Left colon (tissue), 2 donors: ENCODE measurements at regions not wholly inside any gene's neighbourhood (a gene's known extent, or its start where the extent isn't known, plus 50 kb on each side); places are given as distances from the start of the nearest gene placed in this dataset.

Experiments
- ATAC-seq: fragments of 200-7000 bp; cut with Tn5 transposase; one replicate; pipeline ENCODE4 v1.9.1; 2020; ENCODE audit warnings: mild to moderate bottlenecking, moderate library complexity
- DNase-seq, 2 donors: peaks; one replicate each; pipeline ENCODE4 v3.0.0-alpha.2; 2020
- intact Hi-C, 2 donors: fragments of 100-400 bp; cut with DNase I in 1 of 2; cut with micrococcal nuclease in 1 of 2; formaldehyde crosslinking; loops; one replicate each; pipeline versions ENCODE4 v1.11.2 to v1.14.0; 2022; cut with DNase I, micrococcal nuclease
- donor health status: DM: no; HTN: no; CAD: no.
- donor health status: DM: yes; HTN: yes; CAD: no.

GRCh38 chr5:124650951-124651662, 95.3 kb downstream of the ZNF608 start:
- intact Hi-C loops: loop anchor here in 1 of 2 donors (5.0 kb wide), 1 partner anchor 96 kb away; the partner anchor contains the start of gene ZNF608
- ATAC-seq: no peak

GRCh38 chr5:124650147-124650561, 96.3 kb downstream of the ZNF608 start:
- intact Hi-C loops: loop anchor here in 1 of 2 donors (5.0 kb wide), 1 partner anchor 97 kb away; the partner anchor contains the start of gene ZNF608
- ATAC-seq (peak; percentile 7), DNase-seq (no peak)

More at GRCh38 chr5:124650951-124651662, 95.3 kb downstream of the ZNF608 start:
- DNase-seq: no peak

DNA sequence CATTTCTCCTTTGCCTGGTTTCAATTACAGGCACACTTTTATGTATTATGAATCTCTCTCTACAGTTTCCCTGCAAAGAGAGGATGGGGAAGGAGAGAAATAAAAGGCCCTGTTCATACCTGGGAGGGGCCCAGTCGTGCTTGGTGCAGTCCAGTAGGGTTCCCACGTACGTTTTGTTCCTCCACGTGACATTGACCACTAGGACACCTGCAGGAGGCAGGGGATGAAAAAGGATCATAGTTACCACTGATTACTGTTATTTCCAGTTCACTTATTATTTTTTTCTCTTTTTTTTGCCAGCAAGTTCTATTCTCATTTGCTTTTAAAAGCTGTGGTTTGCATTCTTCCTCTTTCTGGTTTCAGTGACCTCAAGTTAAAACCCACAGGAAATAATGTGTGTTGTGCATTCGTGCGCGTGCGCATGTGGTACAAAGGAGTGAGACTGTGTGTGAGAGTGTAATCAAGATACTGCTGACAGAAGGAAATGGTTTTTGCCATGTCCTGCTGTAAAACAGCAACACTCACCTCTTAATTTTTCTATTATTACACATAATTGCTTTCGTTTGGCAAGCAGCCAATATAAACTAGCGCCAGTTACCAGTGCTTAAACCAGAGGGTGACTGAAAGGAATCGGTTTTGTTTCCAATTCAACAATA, 96.8 kb downstream of the ZNF608 start:
- intact Hi-C loops: loop anchor here in 1 of 2 donors (5.0 kb wide), 1 partner anchor 98 kb away; the partner anchor contains the start of gene ZNF608
- DNase-seq (peak; percentile 84 to 87), ATAC-seq (peak; percentile 74)

DNA sequence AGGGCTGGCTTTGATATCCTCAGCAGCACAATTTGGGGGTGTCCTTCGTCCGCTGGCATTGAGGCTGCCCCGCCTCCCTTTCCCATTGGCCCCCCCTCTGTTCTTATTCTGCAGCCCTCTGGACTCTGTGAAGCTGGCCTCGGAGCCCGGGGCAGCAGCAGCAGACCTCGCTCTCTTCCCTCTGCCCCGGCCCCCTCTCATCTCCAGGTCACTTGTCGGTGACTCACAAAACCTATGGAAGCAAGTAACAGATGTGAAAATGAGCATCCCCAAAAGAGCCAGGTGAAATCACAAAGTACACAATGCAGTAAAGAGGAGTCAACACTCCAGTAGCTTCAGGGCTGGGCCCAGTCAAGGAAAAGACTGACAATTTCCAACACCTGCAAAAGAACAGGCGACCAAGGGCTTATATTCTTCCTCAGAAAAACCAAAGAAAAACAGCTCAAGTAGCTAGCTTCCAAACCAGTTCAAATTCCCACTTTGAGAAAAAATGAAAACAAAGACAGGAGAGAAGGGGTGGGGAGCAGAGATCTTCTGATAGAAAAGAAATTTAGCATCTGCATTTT, 97.5 kb downstream of the ZNF608 start:
- no peak for ATAC-seq
- intact Hi-C loops: no loop called here
- DNase-seq: no peak

- intact Hi-C loops: no loop called here
- DNase-seq (no peak), ATAC-seq (no peak)
Observed at GRCh38 chr5:124647352-124647751, 99.1 kb downstream of the ZNF608 start.

- DNase-seq: no peak
- intact Hi-C loops: no loop called here
- ATAC-seq: no peak
Observed at GRCh38 chr5:124645396-124645795, 101.0 kb downstream of the ZNF608 start.

DNA sequence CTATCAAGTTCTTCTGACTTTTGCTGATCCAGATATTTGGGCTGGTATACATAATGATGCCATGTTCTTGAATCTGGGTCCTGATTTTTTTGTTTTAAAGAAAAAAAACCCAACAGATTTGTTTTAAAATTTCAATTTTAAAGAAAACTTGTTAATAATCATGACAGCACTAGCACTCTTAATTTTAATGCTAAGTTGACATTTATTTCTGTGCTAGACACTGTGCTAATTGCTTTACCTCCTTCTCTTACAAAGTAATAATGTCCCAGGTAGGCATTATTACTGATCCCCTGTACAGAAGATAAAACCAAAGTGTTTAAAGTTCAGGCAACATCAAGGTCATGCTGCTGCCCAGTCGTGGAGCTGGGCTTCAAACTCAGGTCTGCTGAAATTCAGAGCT, 101.9 kb downstream of the ZNF608 start:
- intact Hi-C loops: no loop called here
- ATAC-seq (no peak), DNase-seq (no peak)

GRCh38 chr5:124644138-124644537, 102.3 kb downstream of the ZNF608 start:
- ATAC-seq (no peak), DNase-seq (no peak)
- intact Hi-C loops: no loop called here

GRCh38 chr5:124643336-124643735, 103.1 kb downstream of the ZNF608 start:
- no peak for ATAC-seq

GRCh38 chr5:124642151-124642550, 104.3 kb downstream of the ZNF608 start:
- ATAC-seq: no peak
- intact Hi-C loops: no loop called here
- no peak for DNase-seq

More at GRCh38 chr5:124643336-124643735, 103.1 kb downstream of the ZNF608 start:
- DNase-seq: no peak
- intact Hi-C loops: no loop called here

- peak; percentile 92 for ATAC-seq
- peak; percentile 53 to 65 for DNase-seq
- intact Hi-C loops: no loop called here
Observed at GRCh38 chr5:124641154-124641792, 105.2 kb downstream of the ZNF608 start.

DNA sequence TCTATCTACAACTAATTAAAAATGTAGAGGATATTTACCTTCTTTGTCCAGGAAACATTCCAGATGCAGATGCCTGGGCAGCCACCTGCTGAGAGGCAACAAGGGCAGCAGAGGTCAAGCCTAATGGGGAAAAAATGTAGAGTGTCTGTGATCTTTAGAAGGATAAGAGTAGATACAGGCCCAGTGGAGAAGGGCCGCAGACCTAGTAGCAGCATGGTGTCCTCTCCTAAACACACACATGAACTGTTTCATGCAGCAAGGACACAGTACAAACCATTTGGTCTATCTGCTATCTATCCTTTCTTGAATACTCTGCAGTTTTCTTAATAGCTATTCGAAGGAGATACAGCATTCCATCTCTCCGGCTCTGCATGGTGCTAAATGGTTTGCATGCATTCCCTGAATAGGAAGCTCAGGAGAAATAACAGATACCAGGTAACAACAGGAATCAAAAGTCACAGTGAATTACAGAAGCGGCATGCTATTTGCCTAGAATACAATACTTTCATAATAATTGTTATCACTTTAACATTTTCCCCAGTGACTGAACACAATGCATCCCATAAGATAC, 107.3 kb downstream of the ZNF608 start:
- ATAC-seq (no peak), DNase-seq (no peak)
- intact Hi-C loops: no loop called here

- ATAC-seq (no peak), DNase-seq (no peak)
- intact Hi-C loops: no loop called here
Observed at GRCh38 chr5:124637011-124637410, 109.4 kb downstream of the ZNF608 start.

DNA sequence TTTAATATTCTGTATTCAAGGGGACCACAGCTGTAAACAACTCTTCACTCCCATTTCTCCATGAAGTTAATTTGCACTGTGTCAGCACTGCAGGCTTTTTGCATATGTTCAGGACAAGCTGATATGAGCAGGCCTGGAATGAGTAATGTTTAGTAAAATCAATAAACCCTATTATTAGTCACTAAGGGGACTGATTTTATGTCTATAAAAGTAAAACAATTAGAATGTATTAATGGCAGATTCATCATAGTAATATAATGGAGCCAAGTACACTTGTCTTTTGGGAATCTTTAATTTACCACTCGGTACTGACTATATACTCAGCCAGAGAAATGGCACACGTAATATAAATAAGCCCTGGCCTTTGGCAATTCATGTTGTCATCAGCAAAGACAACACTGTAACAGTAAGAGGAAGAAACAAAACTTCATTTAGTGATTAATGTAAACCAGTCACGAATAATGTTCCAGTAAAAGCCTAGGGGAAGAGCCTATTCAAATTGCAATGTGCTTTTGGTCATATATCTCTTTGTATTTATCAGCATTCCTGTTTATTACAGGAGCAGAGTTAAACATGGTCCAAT, 111.6 kb downstream of the ZNF608 start:
- intact Hi-C loops: no loop called here
- DNase-seq (no peak), ATAC-seq (no peak)

DNA sequence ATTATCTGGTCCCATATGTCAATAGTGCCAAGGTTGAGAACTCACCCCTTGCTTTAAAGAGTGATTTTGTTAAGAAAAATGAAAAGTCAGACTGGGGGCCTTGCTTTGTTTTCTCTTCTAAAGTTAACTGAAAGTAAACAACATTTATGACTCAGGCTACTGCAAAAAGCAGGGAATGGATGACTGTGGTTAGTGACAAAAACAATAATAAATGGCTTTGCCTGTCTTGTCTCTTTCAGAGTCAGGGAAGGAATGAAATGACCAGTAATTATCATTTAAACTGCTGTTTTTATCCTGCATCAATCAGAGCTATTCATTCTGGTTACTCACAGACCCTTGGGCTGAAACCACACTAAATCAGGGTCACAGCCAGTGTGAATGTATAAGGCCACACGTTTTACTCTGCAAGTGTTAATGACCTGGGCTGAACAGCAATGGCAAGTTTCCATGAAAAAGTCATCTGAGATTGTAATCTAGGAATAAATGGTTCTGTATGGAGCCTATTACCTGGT, 112.2 kb downstream of the ZNF608 start:
- ATAC-seq: no peak
- no peak for DNase-seq
- intact Hi-C loops: no loop called here

DNA sequence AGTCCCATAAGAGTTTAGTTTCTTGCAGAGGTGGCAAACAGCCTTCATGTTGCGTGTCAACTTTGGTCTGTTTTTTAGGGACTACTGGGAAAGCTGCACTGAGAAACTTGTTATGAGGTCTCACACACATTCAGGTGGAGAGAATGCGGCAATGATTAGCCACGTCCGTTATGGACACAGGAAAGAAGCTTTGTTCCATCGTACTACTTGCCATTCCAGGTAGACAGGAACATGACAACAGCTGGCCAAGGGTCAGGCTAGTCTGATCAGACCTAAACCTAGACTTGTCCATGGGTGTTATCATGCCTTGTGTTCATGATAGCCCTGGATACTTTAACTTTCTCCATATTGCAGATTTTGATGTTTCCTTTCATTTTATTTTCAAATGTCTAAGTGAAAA, 113.2 kb downstream of the ZNF608 start:
- intact Hi-C loops: no loop called here
- ATAC-seq: no peak
- no peak for DNase-seq

DNA sequence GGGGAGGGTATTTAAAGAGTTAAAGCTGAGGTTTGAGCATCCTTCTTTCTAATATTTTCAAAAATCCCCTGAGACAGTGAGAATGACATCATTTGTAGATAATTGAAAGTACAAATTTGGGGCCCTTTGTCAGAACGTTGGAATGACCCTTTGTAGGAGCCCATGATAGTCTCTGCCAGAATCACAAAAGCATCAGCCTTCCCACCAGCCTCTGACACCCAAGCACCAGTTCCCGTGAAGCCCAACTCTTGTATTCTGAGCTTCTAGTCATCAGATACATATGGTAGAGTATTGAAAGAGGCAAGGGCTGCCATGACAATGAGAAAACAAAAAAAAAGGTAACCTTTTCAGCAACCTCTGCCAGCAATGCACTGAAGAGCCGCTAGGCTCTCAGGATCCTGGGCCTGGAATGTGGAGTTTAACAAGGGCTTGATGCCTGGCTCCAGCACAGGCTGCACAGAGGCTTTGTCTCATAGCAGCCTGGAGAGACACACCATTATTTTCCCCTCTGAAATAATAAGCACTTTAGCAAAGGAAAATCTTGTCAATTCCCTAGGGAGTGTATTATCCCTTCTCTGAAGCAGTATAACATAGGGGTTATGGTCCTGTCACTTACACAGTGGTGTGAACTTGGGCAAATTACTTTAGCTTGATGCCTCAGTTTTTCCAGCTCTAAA, 114.4 kb downstream of the ZNF608 start:
- no peak for ATAC-seq
- DNase-seq: no peak
- intact Hi-C loops: no loop called here
